ENCODE measurements at regions not wholly inside any gene's neighbourhood (a gene's known extent, or its start where the extent isn't known, plus 50 kb on each side); places are given as distances from the start of the nearest gene placed in this dataset.

DNA sequence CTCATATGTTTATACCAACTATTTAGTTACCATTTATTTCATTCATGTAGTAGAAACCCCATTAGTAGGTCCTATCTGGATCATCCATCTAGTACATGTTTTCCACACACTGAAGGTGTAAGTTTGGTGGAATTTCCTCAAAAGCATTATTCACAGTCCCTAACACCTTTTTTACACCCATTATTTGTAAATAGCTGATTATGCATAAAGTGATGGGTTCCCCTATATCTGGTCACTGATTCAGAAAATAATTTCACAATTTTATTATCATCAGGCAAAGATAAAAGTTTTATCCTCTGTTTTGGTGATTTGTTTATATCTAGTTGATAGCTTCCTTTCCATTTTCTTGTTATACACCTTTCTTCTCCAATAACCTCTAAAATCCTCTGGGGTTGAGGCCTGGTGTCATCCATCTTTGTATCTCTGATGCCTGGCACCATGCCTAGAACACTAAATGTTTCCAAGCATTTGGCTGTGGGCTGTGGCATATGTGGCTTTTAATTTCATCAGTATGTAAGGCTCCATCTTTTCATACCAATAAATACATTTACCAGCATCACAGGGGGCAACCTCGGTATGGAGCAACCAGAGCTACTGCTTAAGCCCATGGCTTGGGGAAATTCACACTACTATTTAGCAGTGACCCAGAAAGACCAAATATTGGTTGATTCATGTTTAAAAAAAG is 1089.5 kb upstream of the LRRN3 start:
- TF ChIP-seq ZNF544 (tag by site-specific recombination; IDR thresholded peaks at IDR 0.05), result no peak
- ChIA-PET CTCF (interaction anchor here (1.0 kb wide), 1 partner anchor 441 kb away, joined by 3 read pairs; no protein-coding TSS in a partner anchor), POLR2A (no interaction called here)
- no peak overlapping the region for H3K27ac ChIP-seq (ENCODE audit: extremely low read depth, low read depth, low read length)
- H3K4me3 ChIP-seq (ENCODE audit: low read depth, low read length), result no peak overlapping the region
- no peaks in the 10 kb centered on the region for H3K36me3 ChIP-seq (ENCODE audit: control insufficient read depth in 2 of 2, insufficient read depth in 1 of 2, low read length in 2 of 2)
- H3K4me1 ChIP-seq (ENCODE audit: control insufficient read depth, insufficient read depth, low read length), result no peaks in the 10 kb centered on the region
- no peaks in the 10 kb centered on the region for H3K9me3 ChIP-seq (ENCODE audit: control insufficient read depth, insufficient read depth, low read depth, low read length)

DNA sequence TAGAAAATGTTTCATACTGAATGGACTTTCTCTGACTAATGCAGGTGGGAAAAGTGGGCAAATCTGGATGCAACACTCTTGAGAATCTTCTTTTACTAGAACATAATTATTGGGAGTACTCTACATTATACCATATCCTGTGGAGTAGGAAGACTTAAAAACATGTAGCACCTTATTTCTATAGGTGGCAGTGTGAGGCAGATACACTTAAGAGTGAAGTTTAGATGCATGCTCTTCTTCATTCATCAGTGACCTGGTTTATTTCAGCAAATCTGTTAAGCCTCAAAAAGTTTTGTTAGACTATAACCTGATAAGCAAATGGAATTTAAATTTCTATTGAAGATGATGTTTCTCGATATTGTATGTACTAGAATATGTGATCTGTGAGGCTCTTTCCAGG is 1087.1 kb upstream of the LRRN3 start:
- CTCF ChIA-PET, result no interaction called here
- H3K36me3 ChIP-seq (ENCODE audit: control insufficient read depth in 2 of 2, insufficient read depth in 1 of 2, low read length in 2 of 2), result no peaks in the 10 kb centered on the region
- POLR2A ChIA-PET, result no interaction called here
- no peaks in the 10 kb centered on the region for H3K9me3 ChIP-seq (ENCODE audit: control insufficient read depth, insufficient read depth, low read depth, low read length)
- no peak overlapping the region for H3K27ac ChIP-seq (ENCODE audit: extremely low read depth, low read depth, low read length)
- no peaks in the 10 kb centered on the region for H3K4me1 ChIP-seq (ENCODE audit: control insufficient read depth, insufficient read depth, low read length)
- TF ChIP-seq ZNF214 (tag by site-specific recombination; IDR thresholded peaks at IDR 0.05; ENCODE audit: borderline replicate concordance) (no peak), SALL2 (tag by site-specific recombination; IDR thresholded peaks at IDR 0.05; ENCODE audit: borderline replicate concordance) (no peak), PRDM1 (tag by site-specific recombination; IDR thresholded peaks at IDR 0.05) (no peak)
- no peak overlapping the region for H3K4me3 ChIP-seq (ENCODE audit: low read depth, low read length)

DNA sequence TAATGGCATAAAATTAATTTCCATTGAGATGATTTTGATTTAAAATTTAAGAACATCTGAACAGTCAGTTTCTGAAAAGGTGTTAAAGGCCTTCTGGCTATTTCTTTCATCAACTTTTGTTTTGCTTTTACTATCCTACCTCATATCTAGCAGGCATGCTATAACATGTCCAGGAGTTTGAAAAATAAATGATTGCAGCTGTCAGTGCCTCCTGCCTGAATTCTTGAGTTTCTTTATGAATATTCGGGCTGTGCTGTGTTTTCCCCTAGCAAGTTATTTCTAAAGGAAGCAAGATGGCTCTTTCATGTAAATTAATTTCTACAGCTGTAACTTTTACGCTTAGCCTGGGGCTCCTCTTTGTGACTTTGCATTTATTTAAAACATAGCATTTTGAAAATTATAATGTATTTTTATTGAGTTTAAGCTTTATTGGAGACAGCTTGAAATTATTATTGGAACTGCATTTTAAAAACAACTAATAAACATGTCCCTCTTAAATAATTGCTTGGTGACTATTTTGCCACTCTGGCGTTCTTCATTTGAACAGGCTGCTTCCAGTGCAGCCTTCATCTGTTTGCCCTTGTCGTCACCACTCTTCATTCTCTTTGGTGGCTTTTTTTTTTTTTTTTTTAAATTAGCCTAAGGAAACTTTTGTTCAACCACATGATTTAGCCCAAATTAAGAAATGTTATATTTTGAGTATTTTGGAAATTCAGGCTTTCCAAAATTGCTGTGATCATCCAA is 1083.4 kb upstream of the LRRN3 start:
- CTCF ChIA-PET, result no interaction called here
- Histone ChIP-seq H3K4me3 (ENCODE audit: low read depth, low read length) (no peak overlapping the region), H3K9me3 (ENCODE audit: control insufficient read depth, insufficient read depth, low read depth, low read length) (no peaks in the 10 kb centered on the region), H3K36me3 (ENCODE audit: control insufficient read depth in 2 of 2, insufficient read depth in 1 of 2, low read length in 2 of 2) (no peaks in the 10 kb centered on the region), H3K27ac (ENCODE audit: extremely low read depth, low read depth, low read length) (no peak overlapping the region), H3K4me1 (ENCODE audit: control insufficient read depth, insufficient read depth, low read length) (no peaks in the 10 kb centered on the region)
- POLR2A ChIA-PET, result no interaction called here
- TF ChIP-seq ZNF596 (tag by site-specific recombination; IDR thresholded peaks at IDR 0.05), result no peak

DNA sequence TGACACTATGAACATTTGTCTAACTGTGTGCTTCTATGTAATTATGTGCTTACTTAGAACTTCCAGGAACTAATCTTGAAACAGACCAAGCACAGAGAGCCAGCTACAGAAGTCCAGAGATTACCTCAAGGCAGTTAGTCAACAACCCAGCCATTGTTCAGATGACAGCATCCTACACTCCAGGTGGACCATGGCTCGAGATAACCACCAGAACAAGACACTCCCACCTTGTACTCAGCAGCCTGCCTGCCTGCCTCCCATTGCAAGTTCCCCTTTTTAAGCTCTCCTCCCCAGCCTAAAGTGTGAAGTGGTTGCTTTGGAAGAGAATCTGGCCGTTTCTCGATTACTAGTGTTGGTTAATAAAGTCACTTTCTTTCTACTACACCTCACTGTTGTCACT is 1080.6 kb upstream of the LRRN3 start:
- no peak overlapping the region for H3K4me3 ChIP-seq (ENCODE audit: low read depth, low read length)

DNA sequence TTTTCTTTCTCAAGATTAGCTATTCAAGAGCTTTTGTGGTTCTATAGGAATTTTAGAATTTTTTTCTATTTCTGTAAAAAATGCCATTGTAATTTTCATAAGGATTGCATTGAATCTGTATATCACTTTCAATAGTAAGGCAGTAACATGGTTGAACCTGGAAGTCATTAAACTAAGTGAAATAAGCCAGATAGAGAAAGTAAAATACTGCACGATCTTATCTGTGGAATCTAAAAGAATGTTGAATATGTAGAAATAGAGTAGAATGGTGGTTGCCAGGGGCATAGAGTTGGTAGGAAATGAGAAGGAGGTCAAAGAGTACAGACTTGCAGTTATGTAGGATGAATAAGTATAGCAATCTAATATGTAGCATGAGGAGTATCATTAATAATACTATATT is 1073.5 kb upstream of the LRRN3 start:
- CTCF ChIA-PET, result interaction anchor here (0.6 kb wide), 1 partner anchor 56 kb away, joined by 3 read pairs; no protein-coding TSS in a partner anchor
- H3K4me1 ChIP-seq (ENCODE audit: control insufficient read depth, insufficient read depth, low read length), result no peaks in the 10 kb centered on the region
- H3K27ac ChIP-seq (ENCODE audit: extremely low read depth, low read depth, low read length), result no peak overlapping the region
- POLR2A ChIA-PET, result no interaction called here
- no peaks in the 10 kb centered on the region for H3K9me3 ChIP-seq (ENCODE audit: control insufficient read depth, insufficient read depth, low read depth, low read length)
- H3K4me3 ChIP-seq (ENCODE audit: low read depth, low read length), result no peak overlapping the region
- H3K36me3 ChIP-seq (ENCODE audit: control insufficient read depth in 2 of 2, insufficient read depth in 1 of 2, low read length in 2 of 2), result no peaks in the 10 kb centered on the region
- TF ChIP-seq ZNF610 (tag by site-specific recombination; IDR thresholded peaks at IDR 0.05; ENCODE audit: borderline replicate concordance), result no peak
- no peak for TF ChIP-seq ZNF426 (tag by site-specific recombination; IDR thresholded peaks at IDR 0.05)
- no peak for TF ChIP-seq ZNF510 (tag by site-specific recombination; IDR thresholded peaks at IDR 0.05; ENCODE audit: insufficient replicate concordance)
- no peak for TF ChIP-seq SALL2 (tag by site-specific recombination; IDR thresholded peaks at IDR 0.05; ENCODE audit: borderline replicate concordance)
- TF ChIP-seq KLF8 (tag by site-specific recombination; IDR thresholded peaks at IDR 0.05), result no peak
- TF ChIP-seq, protein P1, sequence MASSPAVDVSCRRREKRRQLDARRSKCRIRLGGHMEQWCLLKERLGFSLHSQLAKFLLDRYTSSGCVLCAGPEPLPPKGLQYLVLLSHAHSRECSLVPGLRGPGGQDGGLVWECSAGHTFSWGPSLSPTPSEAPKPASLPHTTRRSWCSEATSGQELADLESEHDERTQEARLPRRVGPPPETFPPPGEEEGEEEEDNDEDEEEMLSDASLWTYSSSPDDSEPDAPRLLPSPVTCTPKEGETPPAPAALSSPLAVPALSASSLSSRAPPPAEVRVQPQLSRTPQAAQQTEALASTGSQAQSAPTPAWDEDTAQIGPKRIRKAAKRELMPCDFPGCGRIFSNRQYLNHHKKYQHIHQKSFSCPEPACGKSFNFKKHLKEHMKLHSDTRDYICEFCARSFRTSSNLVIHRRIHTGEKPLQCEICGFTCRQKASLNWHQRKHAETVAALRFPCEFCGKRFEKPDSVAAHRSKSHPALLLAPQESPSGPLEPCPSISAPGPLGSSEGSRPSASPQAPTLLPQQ (tag by site-specific recombination; IDR thresholded peaks at IDR 0.05), result no peak
- TF ChIP-seq ZBTB1 (tag by site-specific recombination; IDR thresholded peaks at IDR 0.05), result no peak
- no peak for TF ChIP-seq ZNF777 (tag by site-specific recombination; IDR thresholded peaks at IDR 0.05; ENCODE audit: borderline replicate concordance)
- TF ChIP-seq ZNF37A (tag by site-specific recombination; IDR thresholded peaks at IDR 0.05), result no peak
- TF ChIP-seq ZNF302 (tag by site-specific recombination; IDR thresholded peaks at IDR 0.05; ENCODE audit: low read depth), result no peak
- TF ChIP-seq ZNF530 (tag by site-specific recombination; IDR thresholded peaks at IDR 0.05; ENCODE audit: low read depth), result no peak
- no peak for TF ChIP-seq ZNF223 (tag by site-specific recombination; IDR thresholded peaks at IDR 0.05)
- no peak for TF ChIP-seq ZNF169 (tag by site-specific recombination; IDR thresholded peaks at IDR 0.05)

More for the DNA sequence above, 1080.6 kb upstream of the LRRN3 start:
- H3K36me3 ChIP-seq (ENCODE audit: control insufficient read depth in 2 of 2, insufficient read depth in 1 of 2, low read length in 2 of 2), result no peaks in the 10 kb centered on the region
- no peak for TF ChIP-seq ZNF302 (tag by site-specific recombination; IDR thresholded peaks at IDR 0.05; ENCODE audit: low read depth)
- no peak for TF ChIP-seq BCL11B (tag by site-specific recombination; IDR thresholded peaks at IDR 0.05; ENCODE audit: low read depth)
- TF ChIP-seq, protein P2, sequence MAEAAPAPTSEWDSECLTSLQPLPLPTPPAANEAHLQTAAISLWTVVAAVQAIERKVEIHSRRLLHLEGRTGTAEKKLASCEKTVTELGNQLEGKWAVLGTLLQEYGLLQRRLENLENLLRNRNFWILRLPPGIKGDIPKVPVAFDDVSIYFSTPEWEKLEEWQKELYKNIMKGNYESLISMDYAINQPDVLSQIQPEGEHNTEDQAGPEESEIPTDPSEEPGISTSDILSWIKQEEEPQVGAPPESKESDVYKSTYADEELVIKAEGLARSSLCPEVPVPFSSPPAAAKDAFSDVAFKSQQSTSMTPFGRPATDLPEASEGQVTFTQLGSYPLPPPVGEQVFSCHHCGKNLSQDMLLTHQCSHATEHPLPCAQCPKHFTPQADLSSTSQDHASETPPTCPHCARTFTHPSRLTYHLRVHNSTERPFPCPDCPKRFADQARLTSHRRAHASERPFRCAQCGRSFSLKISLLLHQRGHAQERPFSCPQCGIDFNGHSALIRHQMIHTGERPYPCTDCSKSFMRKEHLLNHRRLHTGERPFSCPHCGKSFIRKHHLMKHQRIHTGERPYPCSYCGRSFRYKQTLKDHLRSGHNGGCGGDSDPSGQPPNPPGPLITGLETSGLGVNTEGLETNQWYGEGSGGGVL (tag by site-specific recombination; IDR thresholded peaks at IDR 0.05), result no peak
- TF ChIP-seq MZF1 (tag by site-specific recombination; IDR thresholded peaks at IDR 0.05; ENCODE audit: borderline replicate concordance), result no peak
- ChIA-PET POLR2A (no interaction called here), CTCF (no interaction called here)
- no peak overlapping the region for H3K27ac ChIP-seq (ENCODE audit: extremely low read depth, low read depth, low read length)
- H3K4me1 ChIP-seq (ENCODE audit: control insufficient read depth, insufficient read depth, low read length), result no peaks in the 10 kb centered on the region
- no peaks in the 10 kb centered on the region for H3K9me3 ChIP-seq (ENCODE audit: control insufficient read depth, insufficient read depth, low read depth, low read length)
